ENCODE measurements at regions not wholly inside any gene's neighbourhood (a gene's known extent, or its start where the extent isn't known, plus 50 kb on each side); places are given as distances from the start of the nearest gene placed in this dataset.

GRCh38 chr6:87870556-87870955, 168.5 kb upstream of the AKIRIN2 start:
- Histone ChIP-seq H4K5ac (ENCODE audit: insufficient read length, low read depth, low read length) (no peak overlapping the region), H2BK5ac (ENCODE audit: insufficient read length, low read length) (no peak overlapping the region), H3K27me3 (ENCODE audit: insufficient read depth, low read length) (no peaks in the 10 kb centered on the region), H2BK15ac (ENCODE audit: low read depth, low read length) (no peak overlapping the region), H3K56ac (ENCODE audit: insufficient read length, low read depth, low read length) (no peak overlapping the region), H3K4me1 (ENCODE audit: insufficient read depth, low read length) (no peaks in the 10 kb centered on the region), H2BK12ac (ENCODE audit: insufficient read length, low read depth, low read length) (no peak overlapping the region), H3K79me1 (ENCODE audit: insufficient read depth, low read depth, low read length, poor library complexity, severe bottlenecking) (no peaks in the 10 kb centered on the region), H3K4ac (ENCODE audit: low read depth, low read length) (no peak overlapping the region), H3K9ac (ENCODE audit: extremely low read depth, insufficient read length, low read length) (no peak overlapping the region), H4K8ac (replicated peaks; ENCODE audit: insufficient read length, low read depth, low read length) (no peak overlapping the region), H3K9me3 (ENCODE audit: control insufficient read depth, low read depth, low read length) (no peaks in the 10 kb centered on the region), H2AK5ac (ENCODE audit: insufficient read length, low read length) (no peak overlapping the region), H3K23me2 (ENCODE audit: insufficient read length, low read depth, low read length, poor library complexity, severe bottlenecking) (no peaks in the 10 kb centered on the region), H3K14ac (ENCODE audit: insufficient read depth, low read length) (no peak overlapping the region), H3K27ac (ENCODE audit: insufficient read length, low read depth, low read length) (no peak overlapping the region), H2BK20ac (ENCODE audit: low read depth, low read length, poor library complexity, severe bottlenecking) (no peak overlapping the region), H2BK120ac (ENCODE audit: low read depth, low read length, poor library complexity, severe bottlenecking) (no peak overlapping the region), H3K18ac (ENCODE audit: insufficient read length, low read depth, low read length) (no peak overlapping the region), H2AFZ (ENCODE audit: low read length) (no peak overlapping the region), H3K4me2 (ENCODE audit: insufficient read depth, insufficient read length, low read length) (no peak overlapping the region), H3T11ph (ENCODE audit: low read length) (no peak overlapping the region), H4K91ac (ENCODE audit: insufficient read length, low read depth, low read length) (no peak overlapping the region), H4K20me1 (ENCODE audit: control insufficient read depth, insufficient read depth, insufficient read length) (no peaks in the 10 kb centered on the region), H3K23ac (ENCODE audit: insufficient read length, low read depth, low read length) (no peak overlapping the region), H3K79me2 (ENCODE audit: insufficient read depth, low read length) (no peaks in the 10 kb centered on the region)
- Mint-ChIP-seq H3K4me3 (no peak overlapping the region), H3K27me3 (ENCODE audit: low read depth) (0 out of 2 replicates have a peak, but pooled peaks cover 1% of the 10 kb centered on the region), H3K27ac (no peak overlapping the region), H3K9me3 (no peaks in the 10 kb centered on the region), H3K4me1 (no peaks in the 10 kb centered on the region), H3K36me3 (ENCODE audit: insufficient read depth in 1 of 3, low read depth in 3 of 3) (no peaks in the 10 kb centered on the region)
- TF ChIP-seq CTCF (conservative IDR thresholded peaks at IDR 0.05), result no peak
- WGBS (ENCODE audit: extremely low coverage, insufficient read length, low lambda C conversion rate), result no CpG with 5 or more reads among the region's 3 CpGs
- DNase-seq, result no peak
